Glutamatergic neuron (in vitro differentiated cells): ENCODE measurements at regions not wholly inside any gene's neighbourhood (a gene's known extent, or its start where the extent isn't known, plus 50 kb on each side); places are given as distances from the start of the nearest gene placed in this dataset.

ENCODE experiments used
- DNase-seq: peaks from one replicate; pipeline ENCODE4 v3.0.0; 2022
- H3K27ac Mint-ChIP-seq: one replicate; pipeline ENCODE4 v1.8.0; 2020; ENCODE audit warnings: mild to moderate bottlenecking, mixed read lengths, inconsistent platforms; ENCODE audit not compliant: unreplicated experiment
- H3K27me3 Mint-ChIP-seq: one replicate; pipeline ENCODE4 v1.8.0; 2020; ENCODE audit warnings: mild to moderate bottlenecking, moderate library complexity, mixed read lengths, inconsistent platforms; ENCODE audit not compliant: unreplicated experiment
- H3K36me3 Mint-ChIP-seq: one replicate; pipeline ENCODE4 v1.8.0; 2020; ENCODE audit warnings: mild to moderate bottlenecking, mixed read lengths, inconsistent platforms; ENCODE audit not compliant: unreplicated experiment
- H3K4me1 Mint-ChIP-seq: one replicate; pipeline ENCODE4 v1.8.0; 2020; ENCODE audit warnings: mild to moderate bottlenecking, low read depth, mixed read lengths, inconsistent platforms; ENCODE audit not compliant: unreplicated experiment
- H3K4me3 Mint-ChIP-seq: one replicate; pipeline ENCODE4 v1.8.0; 2020; ENCODE audit warnings: mild to moderate bottlenecking, mixed read lengths, inconsistent platforms; ENCODE audit not compliant: unreplicated experiment
- H3K9me3 Mint-ChIP-seq: one replicate; pipeline ENCODE4 v1.8.0; 2020; ENCODE audit warnings: mild to moderate bottlenecking, moderate library complexity, mixed read lengths, inconsistent platforms; ENCODE audit not compliant: unreplicated experiment
- TF ChIP-seq, protein P1 (sequence below): fragments of 200-600 bp; sonication (generic); IDR thresholded peaks from one replicate; pipeline ENCODE4 v1.5.0; 2021; ENCODE audit not compliant: partially characterized antibody, unreplicated experiment

DNA sequence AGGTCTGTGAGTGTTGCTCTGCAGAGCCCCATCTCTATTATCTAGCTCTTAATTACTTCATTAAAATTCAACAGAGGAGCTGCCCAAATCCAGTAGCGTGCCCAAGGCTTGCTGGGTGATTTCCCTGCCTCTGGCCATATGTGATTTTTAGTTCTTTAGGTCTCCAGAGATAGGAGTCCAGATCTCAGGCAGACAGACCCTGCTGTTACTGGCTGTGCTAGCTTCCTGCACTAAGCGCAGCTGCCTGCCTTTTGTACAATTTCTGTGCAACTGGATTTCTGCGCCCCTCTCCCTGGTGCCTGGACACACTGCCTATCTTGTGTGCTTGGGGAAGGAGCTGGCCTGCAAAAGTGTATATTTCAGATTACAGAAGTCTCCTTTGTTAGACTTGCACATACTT lies 136.5 kb downstream of the TDRD15 start:
- Mint-ChIP-seq H3K9me3 (peaks cover 8% of the 10 kb centered on the region), H3K4me1 (peaks cover 34% of the 10 kb centered on the region), H3K27me3 (peaks cover 3% of the 10 kb centered on the region), H3K27ac (peak overlapping the region; percentile 87), H3K4me3 (peak overlapping the region; percentile 50), H3K36me3 (no peaks in the 10 kb centered on the region)
- DNase-seq = peak; percentile 55
- TF ChIP-seq, protein P1, sequence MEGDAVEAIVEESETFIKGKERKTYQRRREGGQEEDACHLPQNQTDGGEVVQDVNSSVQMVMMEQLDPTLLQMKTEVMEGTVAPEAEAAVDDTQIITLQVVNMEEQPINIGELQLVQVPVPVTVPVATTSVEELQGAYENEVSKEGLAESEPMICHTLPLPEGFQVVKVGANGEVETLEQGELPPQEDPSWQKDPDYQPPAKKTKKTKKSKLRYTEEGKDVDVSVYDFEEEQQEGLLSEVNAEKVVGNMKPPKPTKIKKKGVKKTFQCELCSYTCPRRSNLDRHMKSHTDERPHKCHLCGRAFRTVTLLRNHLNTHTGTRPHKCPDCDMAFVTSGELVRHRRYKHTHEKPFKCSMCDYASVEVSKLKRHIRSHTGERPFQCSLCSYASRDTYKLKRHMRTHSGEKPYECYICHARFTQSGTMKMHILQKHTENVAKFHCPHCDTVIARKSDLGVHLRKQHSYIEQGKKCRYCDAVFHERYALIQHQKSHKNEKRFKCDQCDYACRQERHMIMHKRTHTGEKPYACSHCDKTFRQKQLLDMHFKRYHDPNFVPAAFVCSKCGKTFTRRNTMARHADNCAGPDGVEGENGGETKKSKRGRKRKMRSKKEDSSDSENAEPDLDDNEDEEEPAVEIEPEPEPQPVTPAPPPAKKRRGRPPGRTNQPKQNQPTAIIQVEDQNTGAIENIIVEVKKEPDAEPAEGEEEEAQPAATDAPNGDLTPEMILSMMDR = no peak

DNA sequence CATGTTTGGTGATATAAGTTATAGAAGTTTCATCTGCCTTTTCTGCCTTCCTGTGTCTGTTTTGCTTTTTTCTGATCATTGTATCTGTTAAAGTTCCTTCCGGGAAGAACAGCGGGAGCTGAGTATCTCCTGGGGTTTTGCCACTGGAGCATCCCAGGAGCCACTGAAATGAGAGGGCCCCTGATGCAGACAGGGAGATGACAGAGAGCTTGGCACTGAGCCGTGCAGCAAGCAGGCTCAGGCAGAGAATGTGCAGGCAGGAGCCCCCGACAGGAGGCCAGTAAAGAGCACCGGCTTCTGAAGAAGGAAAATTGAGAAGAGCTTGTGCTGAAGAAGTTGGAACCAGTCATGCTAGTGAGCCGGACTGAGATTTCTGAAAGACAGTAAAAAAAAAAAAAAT lies 137.8 kb downstream of the TDRD15 start:
- H3K36me3 Mint-ChIP-seq = no peaks in the 10 kb centered on the region
- no peak for DNase-seq
- H3K27ac Mint-ChIP-seq = peak overlapping the region; percentile 76
- H3K9me3 Mint-ChIP-seq = peaks cover 8% of the 10 kb centered on the region
- peaks cover 3% of the 10 kb centered on the region for H3K27me3 Mint-ChIP-seq
- TF ChIP-seq, protein P1 = no peak
- no peak overlapping the region for H3K4me3 Mint-ChIP-seq
- peaks cover 38% of the 10 kb centered on the region for H3K4me1 Mint-ChIP-seq

DNA sequence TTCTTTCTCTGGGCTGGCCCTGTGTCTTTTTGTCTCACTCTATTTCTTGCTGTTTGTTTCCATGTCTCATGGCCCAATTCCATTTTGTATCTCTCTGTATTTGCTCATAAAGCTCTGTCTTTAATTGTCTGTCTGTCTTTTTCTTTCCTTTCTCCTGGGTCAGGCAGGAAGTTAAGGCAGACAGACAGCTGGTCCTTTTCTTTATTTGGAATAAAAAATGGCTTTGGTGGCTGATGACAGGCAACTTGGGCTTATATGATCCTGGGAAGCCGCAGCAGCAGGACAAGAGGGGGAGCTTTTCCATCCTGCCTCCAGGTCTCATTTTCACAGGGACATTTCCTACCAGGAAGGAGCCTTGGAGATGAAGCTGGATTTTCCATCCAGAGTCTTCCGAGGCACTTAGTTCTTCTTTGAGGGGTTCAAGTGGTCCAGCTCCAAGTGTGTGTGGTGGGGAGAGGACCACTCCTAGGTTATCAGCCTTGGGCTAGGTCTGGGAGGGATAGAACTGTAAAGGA lies 138.7 kb downstream of the TDRD15 start:
- Mint-ChIP-seq H3K36me3 (no peaks in the 10 kb centered on the region), H3K4me1 (peaks cover 46% of the 10 kb centered on the region), H3K27me3 (peaks cover 3% of the 10 kb centered on the region), H3K27ac (no peak overlapping the region), H3K4me3 (no peak overlapping the region), H3K9me3 (peaks cover 8% of the 10 kb centered on the region)
- TF ChIP-seq, protein P1 = no peak
- DNase-seq = no peak

DNA sequence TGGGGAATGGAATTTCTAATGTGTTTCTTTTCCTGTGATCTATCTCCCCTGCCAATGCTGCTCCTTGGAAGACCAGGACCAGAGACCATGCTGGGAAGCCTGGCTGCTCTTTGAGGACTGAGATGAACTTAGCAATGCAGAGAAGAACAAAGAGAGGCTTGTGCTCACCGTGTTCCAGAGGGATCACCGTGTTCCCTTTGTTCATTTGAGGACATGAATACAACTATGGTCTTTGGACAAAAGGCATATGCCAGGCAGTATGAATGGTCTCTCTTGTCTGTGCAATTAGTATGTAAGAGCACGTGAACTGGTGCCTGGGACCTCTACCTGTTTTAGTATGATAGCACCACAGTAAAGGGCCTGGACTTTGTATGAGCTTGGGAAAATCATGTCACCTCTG lies 139.9 kb downstream of the TDRD15 start:
- H3K9me3 Mint-ChIP-seq = peaks cover 8% of the 10 kb centered on the region
- H3K27ac Mint-ChIP-seq = no peak overlapping the region
- no peaks in the 10 kb centered on the region for H3K36me3 Mint-ChIP-seq
- TF ChIP-seq, protein P1 = no peak
- H3K27me3 Mint-ChIP-seq = peaks cover 3% of the 10 kb centered on the region
- no peak for DNase-seq
- peaks cover 50% of the 10 kb centered on the region for H3K4me1 Mint-ChIP-seq
- H3K4me3 Mint-ChIP-seq = no peak overlapping the region

DNA sequence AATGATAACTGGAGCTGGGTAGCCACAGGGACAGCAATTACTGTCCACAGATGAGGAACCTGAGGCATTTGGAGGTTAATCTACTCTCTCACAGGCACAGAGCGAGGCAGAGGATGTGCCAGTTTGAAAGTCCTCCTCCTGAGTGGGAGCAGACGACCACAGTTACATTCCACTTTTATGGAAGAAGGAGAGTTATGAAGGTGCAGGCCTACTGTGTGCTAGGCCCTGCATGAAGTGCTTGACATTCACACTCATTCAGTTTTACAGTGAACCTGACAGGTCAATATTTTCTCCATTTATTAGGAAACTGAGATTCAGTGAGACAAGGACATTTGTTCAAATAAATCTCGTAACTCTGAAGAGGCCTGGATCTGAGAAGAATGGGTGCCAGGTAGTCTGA lies 142.0 kb downstream of the TDRD15 start:
- no peak for DNase-seq
- TF ChIP-seq, protein P1 = no peak
- H3K27me3 Mint-ChIP-seq = peaks cover 3% of the 10 kb centered on the region
- H3K4me3 Mint-ChIP-seq = no peak overlapping the region
- peaks cover 48% of the 10 kb centered on the region for H3K4me1 Mint-ChIP-seq
- H3K9me3 Mint-ChIP-seq = peaks cover 2% of the 10 kb centered on the region
- no peak overlapping the region for H3K27ac Mint-ChIP-seq
- no peaks in the 10 kb centered on the region for H3K36me3 Mint-ChIP-seq
